GM23338 (cell line): ENCODE measurements at regions not wholly inside any gene's neighbourhood (a gene's known extent, or its start where the extent isn't known, plus 50 kb on each side); places are given as distances from the start of the nearest gene placed in this dataset.

Source experiments
- ATAC-seq: fragments of 200-7000 bp; cut with Tn5 transposase; 3 replicates; pipeline ENCODE4 v1.9.1; 2020
- DNase-seq: peaks from one replicate; pipeline ENCODE4 v3.0.0-alpha.2; 2015; ENCODE audit warnings: low spot score
- H2AFZ ChIP-seq: fragments of 200-600 bp; sonication (generic); 2 replicates; pipeline ENCODE4 v1.8.0; 2016; ENCODE audit warnings: antibody characterized with exemption, mild to moderate bottlenecking, moderate library complexity
- H3F3A ChIP-seq: fragments of 200-600 bp; sonication (generic); replicated peaks from 2 replicates; pipeline ENCODE4 v1.8.0; 2017; ENCODE audit warnings: antibody characterized with exemption, mixed run types, low read depth
- H3K27ac ChIP-seq: fragments of 200-600 bp; sonication (generic); 2 replicates; pipeline ENCODE4 v1.6.1; 2016; ENCODE audit warnings: low read depth
- H3K27me3 ChIP-seq: fragments of 200-600 bp; sonication (generic); 2 replicates; pipeline ENCODE4 v1.8.0; 2016; ENCODE audit warnings: mild to moderate bottlenecking, mixed run types, moderate library complexity; ENCODE audit not compliant: insufficient read depth
- H3K36me3 ChIP-seq: fragments of 200-600 bp; sonication (generic); 2 replicates; pipeline ENCODE4 v1.8.0; 2016; ENCODE audit warnings: mild to moderate bottlenecking; ENCODE audit not compliant: insufficient read depth
- H3K4me1 ChIP-seq: fragments of 200-600 bp; sonication (generic); 2 replicates; pipeline ENCODE4 v1.8.0; 2016; ENCODE audit warnings: mild to moderate bottlenecking, moderate library complexity; ENCODE audit not compliant: insufficient read depth
- H3K4me2 ChIP-seq: fragments of 200-600 bp; sonication (generic); 2 replicates; pipeline ENCODE4 v1.7.1; 2017; ENCODE audit warnings: mixed run types
- H3K4me3 ChIP-seq: fragments of 200-600 bp; sonication (generic); 2 replicates; pipeline ENCODE4 v1.6.1; 2016; ENCODE audit warnings: mixed run types
- H3K79me2 ChIP-seq: fragments of 200-600 bp; sonication (generic); replicated peaks from 2 replicates; pipeline ENCODE4 v1.8.0; 2017; ENCODE audit warnings: mild to moderate bottlenecking; ENCODE audit not compliant: insufficient read depth
- H3K9me2 ChIP-seq: fragments of 200-600 bp; sonication (generic); 2 replicates; pipeline ENCODE4 v1.8.0; 2017; ENCODE audit not compliant: insufficient read depth
- H4K20me1 ChIP-seq: fragments of 200-600 bp; sonication (generic); replicated peaks from 2 replicates; pipeline ENCODE4 v1.8.0; 2017; ENCODE audit warnings: mild to moderate bottlenecking; ENCODE audit not compliant: insufficient read depth
- H3K27ac Mint-ChIP-seq: 2 replicates; pipeline ENCODE4 v1.8.0; 2020; ENCODE audit warnings: inconsistent platforms, mild to moderate bottlenecking, moderate library complexity, mixed read lengths
- H3K27me3 Mint-ChIP-seq: 3 replicates; pipeline ENCODE4 v1.8.0; 2022; ENCODE audit warnings: low read depth, mild to moderate bottlenecking, moderate library complexity, mixed read lengths, inconsistent platforms; ENCODE audit not compliant: insufficient read depth, poor library complexity
- H3K36me3 Mint-ChIP-seq: 3 replicates; pipeline ENCODE4 v1.8.0; 2021; ENCODE audit warnings: low read depth, mild to moderate bottlenecking, inconsistent platforms, moderate library complexity, mixed read lengths
- H3K4me1 Mint-ChIP-seq: 3 replicates; pipeline ENCODE4 v1.8.0; 2020; ENCODE audit warnings: mild to moderate bottlenecking, inconsistent platforms, mixed read lengths
- H3K4me3 Mint-ChIP-seq: 3 replicates; pipeline ENCODE4 v1.8.0; 2021; ENCODE audit warnings: moderate library complexity, mild to moderate bottlenecking, inconsistent platforms, mixed read lengths
- H3K9me3 Mint-ChIP-seq: 3 replicates; pipeline ENCODE4 v1.8.0; 2020; ENCODE audit warnings: moderate library complexity, mild to moderate bottlenecking, inconsistent platforms, mixed read lengths
- CREB1 ChIP-seq: fragments of 250-450 bp; sonication (Bioruptor Pico); IDR thresholded peaks from 2 replicates; pipeline ENCODE4 v1.5.0; 2020; ENCODE audit warnings: low read depth, mild to moderate bottlenecking, moderate library complexity
- CTCF ChIP-seq, 2 experiments: fragments of 200-600 bp in 1 of 2; sonication (generic) in 1 of 2; conservative IDR thresholded peaks; 2 replicates each; pipeline versions ENCODE4 v1.5.1 to v1.6.1; 2016 to 2017; ENCODE audit warnings: antibody characterized with exemption in 2 of 2, low read depth in 2 of 2, mild to moderate bottlenecking in 2 of 2, moderate library complexity in 1 of 2
- EZH2 ChIP-seq: fragments of 200-600 bp; sonication (generic); IDR thresholded peaks from one replicate; pipeline ENCODE4 v1.8.0; 2017; ENCODE audit warnings: antibody characterized with exemption, mild to moderate bottlenecking, low read depth; ENCODE audit not compliant: unreplicated experiment
- ZNF114 ChIP-seq: fragments of 250-450 bp; sonication (Bioruptor Pico); IDR thresholded peaks from 2 replicates; pipeline ENCODE4 v1.5.0; 2020; ENCODE audit warnings: mild to moderate bottlenecking, moderate library complexity
- ZNF462 ChIP-seq: fragments of 250-450 bp; sonication (Bioruptor Pico); IDR thresholded peaks from 2 replicates; pipeline ENCODE4 v1.5.0; 2020; ENCODE audit warnings: mild to moderate bottlenecking, moderate library complexity

GRCh38 chr14:36028218-36028617 lies 148.3 kb downstream of the PTCSC3 start:
- no peak for TF ChIP-seq ZNF462 (CRISPR knock-in tag)
- TF ChIP-seq ZNF114 = no peak
- TF ChIP-seq CREB1 (CRISPR knock-in tag) = no peak
- peak; percentile 61 to 78 for TF ChIP-seq CTCF (conservative IDR thresholded peaks at IDR 0.05; ENCODE audit: low read depth in 2 of 2)
- no peak for TF ChIP-seq EZH2
- Histone ChIP-seq H3F3A (no peaks in the 10 kb centered on the region), H3K27me3 (no peaks in the 10 kb centered on the region), H3K4me1 (no peaks in the 10 kb centered on the region), H3K36me3 (no peaks in the 10 kb centered on the region), H4K20me1 (no peaks in the 10 kb centered on the region), H3K4me2 (no peak overlapping the region), H3K27ac (no peak overlapping the region), H2AFZ (no peak overlapping the region), H3K9me2 (no peaks in the 10 kb centered on the region), H3K79me2 (no peaks in the 10 kb centered on the region), H3K4me3 (no peak overlapping the region)
- Mint-ChIP-seq H3K27ac (no peak overlapping the region), H3K27me3 (no peaks in the 10 kb centered on the region), H3K36me3 (no peaks in the 10 kb centered on the region), H3K4me3 (no peak overlapping the region), H3K4me1 (no peaks in the 10 kb centered on the region), H3K9me3 (peaks cover 3% of the 10 kb centered on the region; the same call in 1 of the 3 replicates)
- peak; percentile 62 for ATAC-seq
- peak; percentile 69 for DNase-seq
